NCI-H526 treated with DMSO at 0.1 percent for 48 hours (cell line): ENCODE measurements at regions not wholly inside any gene's neighbourhood (a gene's known extent, or its start where the extent isn't known, plus 50 kb on each side); places are given as distances from the start of the nearest gene placed in this dataset.
"Not testable (repeated sequence)": the region's sequence is repeated elsewhere in the genome, so short reads cannot be mapped to it uniquely, and the experiment has no call there.

Experiments used
- DNase-seq: peaks from one replicate; lab custom pipeline; 2025; lab: John Stamatoyannopoulos, UW

- no peak for DNase-seq
These were observed 220.7 kb downstream of the TACR3 start for GRCh38 chr4:103499094-103499493.

GRCh38 chr4:103498161-103499070 is 221.4 kb downstream of the TACR3 start:
- no peak for DNase-seq

- DNase-seq = no peak
These were observed 222.1 kb downstream of the TACR3 start for GRCh38 chr4:103497692-103498091.

GRCh38 chr4:103496800-103497199 is 223.0 kb downstream of the TACR3 start:
- no peak for DNase-seq

GRCh38 chr4:103493450-103494159 is 226.2 kb downstream of the TACR3 start:
- no peak for DNase-seq

- DNase-seq = not testable (repeated sequence)
These were observed 234.5 kb downstream of the TACR3 start for GRCh38 chr4:103485296-103485695.

- DNase-seq = no peak
These were observed 235.3 kb downstream of the TACR3 start for GRCh38 chr4:103484521-103484920.

DNA sequence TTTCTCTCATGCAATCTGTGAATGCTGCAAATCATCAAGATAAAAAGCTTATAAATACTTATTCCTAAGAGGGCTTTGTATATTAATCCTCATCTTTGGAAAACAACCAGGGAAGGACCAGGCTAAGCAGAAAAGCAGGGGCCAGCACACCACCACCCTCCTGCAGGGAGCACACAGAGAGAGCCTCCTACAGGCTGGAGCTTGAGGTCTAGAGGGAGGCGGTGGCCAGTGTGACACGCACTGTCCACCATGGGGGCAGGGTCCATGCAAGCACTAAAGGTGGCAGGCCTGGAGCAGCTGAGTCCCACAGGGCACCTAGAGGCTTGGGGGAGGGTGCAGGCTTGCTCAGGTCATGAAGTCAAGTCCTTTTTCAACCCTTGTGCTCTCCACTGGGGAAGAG is 236.9 kb downstream of the TACR3 start:
- DNase-seq = no peak

DNA sequence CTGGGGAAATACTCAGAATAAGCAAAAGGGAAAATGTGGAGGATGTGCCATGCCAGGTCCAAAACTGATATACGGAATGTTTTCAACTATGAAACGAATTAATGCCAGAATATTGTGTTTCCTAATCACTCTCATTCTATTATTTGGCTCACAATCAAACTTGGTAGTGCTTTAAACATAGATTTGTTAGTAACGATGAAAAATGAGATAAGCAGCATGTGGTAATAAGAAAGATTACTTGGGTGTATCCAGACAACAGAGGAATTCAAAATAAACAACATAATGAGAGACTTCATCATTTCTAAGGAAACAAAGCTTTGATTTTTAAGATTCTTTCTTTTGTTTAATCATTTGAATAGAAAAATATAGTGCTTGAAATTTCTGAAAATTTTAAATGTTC is 237.3 kb downstream of the TACR3 start:
- DNase-seq = no peak

DNA sequence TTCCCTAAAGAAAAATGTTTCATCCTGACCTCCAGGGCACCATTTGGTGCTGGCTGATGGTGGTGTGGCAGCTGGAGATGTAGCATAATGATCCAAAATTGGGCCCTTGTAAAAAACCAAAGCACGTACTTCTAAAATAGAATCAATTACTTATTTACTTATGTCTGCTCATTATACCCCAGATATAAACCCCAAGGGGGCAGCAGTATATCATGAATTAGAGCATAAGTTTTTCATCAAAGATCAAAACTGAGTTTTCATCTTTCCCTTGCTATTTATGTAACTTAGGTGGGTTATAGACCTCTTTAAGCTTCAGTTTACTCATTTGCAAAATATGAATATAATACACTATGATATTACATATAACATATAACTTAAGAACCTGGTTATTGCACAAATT is 241.1 kb downstream of the TACR3 start:
- DNase-seq = no peak

GRCh38 chr4:103478210-103478609 is 241.6 kb downstream of the TACR3 start:
- DNase-seq = no peak

- DNase-seq = no peak
These were observed 259.4 kb upstream of the CENPE start for GRCh38 chr4:103457566-103457965.

GRCh38 chr4:103451341-103451740 is 253.2 kb upstream of the CENPE start:
- DNase-seq = no peak

DNA sequence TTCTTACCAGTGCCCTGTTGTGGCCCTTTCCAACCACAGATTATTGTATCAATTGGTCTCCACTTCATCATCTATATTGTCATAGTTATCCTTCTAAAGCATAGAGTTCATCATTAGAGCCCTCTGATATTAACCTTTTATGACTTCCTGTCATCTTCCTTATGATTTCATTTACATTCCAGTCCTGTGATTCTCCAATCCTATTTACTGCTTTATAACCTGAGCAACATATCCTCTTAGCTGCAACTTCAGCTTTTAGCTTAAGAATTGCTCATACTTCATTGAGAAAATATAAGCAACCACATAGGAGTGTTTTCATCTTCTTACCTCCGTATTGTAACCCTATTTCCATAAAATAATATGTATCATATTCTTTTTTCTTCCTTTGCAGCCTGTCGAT is 252.6 kb upstream of the CENPE start:
- no peak for DNase-seq

DNA sequence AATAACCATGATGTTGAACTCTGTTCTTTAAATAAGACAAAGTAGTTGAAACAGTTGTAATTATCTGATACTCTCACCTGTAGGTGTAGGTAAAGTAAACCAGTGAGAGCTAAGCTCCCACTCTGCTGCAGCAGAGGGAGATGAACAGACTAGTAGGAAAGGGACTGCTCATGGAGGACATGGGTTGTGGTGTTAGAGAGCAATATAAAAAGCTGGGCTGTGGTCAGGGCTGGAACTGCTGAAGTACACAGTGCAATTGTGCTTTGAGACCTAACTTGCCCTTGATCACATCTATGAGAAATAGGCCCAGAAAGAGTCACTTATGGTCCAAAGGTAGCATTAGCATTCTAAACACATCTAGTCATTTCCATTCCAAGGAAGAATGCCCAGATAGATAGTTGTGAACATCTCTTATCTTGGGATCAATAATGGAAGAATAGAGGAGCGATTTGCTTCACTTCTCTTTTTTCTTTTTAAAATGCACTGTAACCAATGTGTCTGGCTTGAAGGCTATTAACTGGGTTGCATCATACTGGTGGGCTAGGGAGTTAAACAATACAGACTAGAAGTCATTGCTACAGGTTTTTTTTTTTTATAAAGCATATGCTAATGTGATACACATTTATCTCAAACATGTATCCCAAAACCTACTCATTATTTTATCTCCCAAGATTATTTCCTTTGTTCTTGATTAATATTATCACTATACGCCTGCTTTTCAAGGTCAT is 251.3 kb upstream of the CENPE start:
- no peak for DNase-seq

DNA sequence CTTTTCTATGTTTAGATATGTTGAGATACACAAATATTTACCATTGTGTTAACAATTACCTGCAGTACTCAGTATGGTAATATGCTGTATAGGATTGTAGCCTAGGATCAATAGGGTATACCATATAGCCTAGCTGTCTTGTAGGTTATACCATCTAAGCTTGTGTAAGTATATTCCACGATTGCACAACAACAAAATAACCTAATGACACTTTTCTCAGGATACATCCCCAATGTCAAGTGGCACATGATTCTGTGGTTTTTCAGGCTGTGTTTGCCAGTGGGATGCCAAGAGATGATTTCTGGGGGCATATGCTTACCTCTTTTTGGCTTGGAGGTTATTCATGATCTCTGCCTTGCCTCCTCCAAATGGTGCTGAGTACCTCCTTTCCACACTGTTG is 247.2 kb upstream of the CENPE start:
- DNase-seq = no peak

GRCh38 chr4:103443324-103443723 is 245.2 kb upstream of the CENPE start:
- DNase-seq = no peak

DNA sequence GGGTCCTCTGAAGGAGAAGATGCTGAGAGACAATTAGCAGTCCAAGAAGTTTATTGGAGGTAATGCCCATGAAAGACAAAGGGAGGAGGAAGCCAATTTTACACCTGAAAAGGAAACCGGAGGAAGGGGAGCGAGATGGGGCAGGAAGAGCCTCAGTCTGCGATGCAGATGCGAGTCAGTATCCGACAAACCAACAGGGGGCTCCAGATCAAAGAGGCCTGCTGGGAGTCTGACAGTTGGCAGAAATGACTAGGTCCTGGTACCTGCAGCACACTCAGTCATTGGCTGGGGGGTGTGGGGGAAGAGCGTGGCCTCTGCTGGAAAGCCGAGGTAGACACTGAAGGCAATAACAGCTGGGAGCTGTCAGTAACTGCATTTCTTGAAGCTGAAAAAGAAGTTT is 231.1 kb upstream of the CENPE start:
- DNase-seq = no peak

GRCh38 chr4:103425406-103425805 is 227.3 kb upstream of the CENPE start:
- DNase-seq = no peak

DNA sequence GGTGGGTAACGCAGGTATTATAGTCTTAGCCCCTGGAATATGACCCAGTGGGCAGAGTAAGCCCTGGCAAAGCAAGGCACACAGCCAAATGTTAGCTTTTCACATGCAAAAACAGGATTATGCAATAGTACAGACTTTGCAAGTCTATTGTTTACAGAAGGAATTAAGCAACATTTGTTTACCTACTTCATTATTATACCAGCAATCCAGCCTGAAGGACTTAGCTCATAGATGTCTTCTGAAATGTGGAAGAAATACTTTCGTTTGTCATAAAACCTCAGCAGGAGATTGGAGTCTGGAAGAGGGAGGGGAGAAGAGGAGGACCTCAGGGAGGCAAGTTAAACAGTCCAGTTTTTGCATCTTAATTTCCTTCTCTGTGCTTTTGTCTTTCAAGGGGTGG is 226.7 kb upstream of the CENPE start:
- no peak for DNase-seq

GRCh38 chr4:103423261-103423660 is 225.1 kb upstream of the CENPE start:
- DNase-seq = no peak

- DNase-seq = no peak
These were observed 224.5 kb upstream of the CENPE start for GRCh38 chr4:103422467-103423219.
